GM12878 (cell line): ENCODE measurements at regions not wholly inside any gene's neighbourhood (a gene's known extent, or its start where the extent isn't known, plus 50 kb on each side); places are given as distances from the start of the nearest gene placed in this dataset.

ENCODE experiments used
- ATAC-seq: fragments of 200-7000 bp; cut with Tn5 transposase; 3 replicates; pipeline ENCODE4 v1.9.1; 2020; ENCODE audit warnings: mild to moderate bottlenecking, moderate library complexity
- BruUV-seq: library from RNA; stranded (reverse); fragments of 400-500 nt; replicated peaks from 2 replicates; lab custom pipeline; 2021; lab: Mats Ljungman, UMichigan
- CTCF ChIA-PET: fragments of 300-600 bp; sonication (Branson Sonifier 250); formaldehyde crosslinking; extraction: SDS; loops from one replicate; lab custom pipeline; 2021; ENCODE audit warnings: inconsistent platforms; lab: Yijun Ruan, JAX
- POLR2A ChIA-PET: fragments of 350-600 bp; formaldehyde crosslinking; extraction: SDS; loops from one replicate; lab custom pipeline; 2021; ENCODE audit warnings: inconsistent platforms; lab: Charles Lee
- RAD21 ChIA-PET: fragments of 300-600 bp; sonication (Branson Sonifier 250); formaldehyde crosslinking; loops from one replicate; lab custom pipeline; 2023; ENCODE audit warnings: antibody characterized with exemption; ENCODE audit not compliant: unreplicated experiment; lab: Charles Lee
- SMC1A ChIA-PET: fragments of 300-600 bp; sonication (Branson Sonifier 250); formaldehyde crosslinking; loops from one replicate; lab custom pipeline; 2023; ENCODE audit not compliant: unreplicated experiment, uncharacterized antibody; lab: Charles Lee
- DNase-seq: peaks from one replicate; pipeline ENCODE4 v3.0.0-alpha.2; 2011; ENCODE audit warnings: low read depth, low spot score
- FAIRE-seq: peaks from 3 replicates; lab custom pipeline; 2011; peaks lifted over from hg19 to GRCh38; lab: Jason Lieb, UNC
- H2AFZ ChIP-seq: 2 replicates; pipeline ENCODE4 v1.6.0; 2011; ENCODE audit warnings: low read depth, low read length, control low read depth; ENCODE audit not compliant: control insufficient read depth
- H3K27ac ChIP-seq: 2 replicates; pipeline ENCODE4 v1.5.1; 2011; ENCODE audit warnings: control low read depth; ENCODE audit not compliant: control insufficient read depth, insufficient read depth
- H3K27me3 ChIP-seq, 2 experiments: replicated peaks in 1 of 2; 2 replicates each; pipeline versions ENCODE4 v1.6.0 to v1.6.1; 2011; ENCODE audit warnings: low read length in 1 of 2; ENCODE audit not compliant: control insufficient read depth in 2 of 2, insufficient read depth in 2 of 2
- H3K36me3 ChIP-seq, 2 experiments: 2 replicates each; pipeline ENCODE4 v1.5.1; 2011; ENCODE audit warnings: low read length in 1 of 2; ENCODE audit not compliant: control insufficient read depth in 2 of 2, insufficient read depth in 2 of 2
- H3K4me1 ChIP-seq: 2 replicates; pipeline ENCODE4 v1.6.1; 2011; ENCODE audit warnings: mild to moderate bottlenecking, low read length, moderate library complexity, mixed read lengths; ENCODE audit not compliant: control insufficient read depth, insufficient read depth
- H3K4me2 ChIP-seq: 2 replicates; pipeline ENCODE4 v1.6.0; 2011; ENCODE audit warnings: control low read depth; ENCODE audit not compliant: control insufficient read depth, insufficient read depth
- H3K4me3 ChIP-seq: fragments of 200-600 bp; sonication (generic); 2 replicates; pipeline ENCODE4 v1.5.1; 2016
- H3K79me2 ChIP-seq: 2 replicates; pipeline ENCODE4 v1.6.0; 2011; ENCODE audit warnings: low read length; ENCODE audit not compliant: control insufficient read depth, insufficient read depth
- H3K9ac ChIP-seq: 2 replicates; pipeline ENCODE4 v1.8.0; 2011; ENCODE audit warnings: low read length, control low read depth, mixed read lengths; ENCODE audit not compliant: control insufficient read depth, insufficient read depth
- H3K9me3 ChIP-seq: replicated peaks from 3 replicates; pipeline ENCODE4 v1.5.1; 2011; ENCODE audit warnings: mild to moderate bottlenecking, low read length; ENCODE audit not compliant: control insufficient read depth, insufficient read depth
- H4K20me1 ChIP-seq: 2 replicates; pipeline ENCODE4 v1.6.0; 2011; ENCODE audit not compliant: control insufficient read depth, insufficient read depth
- ETV6 ChIP-seq, 2 experiments: fragments of 450-650 bp in 1 of 2; IDR thresholded peaks in 1 of 2; conservative IDR thresholded peaks in 1 of 2; 2 replicates each; pipeline ENCODE4 v1.6.1; 2014; ENCODE audit warnings: antibody characterized with exemption in 1 of 2, borderline replicate concordance in 1 of 2, low read depth in 1 of 2, mild to moderate bottlenecking in 1 of 2, moderate library complexity in 1 of 2
- FOXK2 ChIP-seq: fragments of 450-650 bp; IDR thresholded peaks from 2 replicates; pipeline ENCODE4 v1.6.1; 2017; ENCODE audit warnings: mild to moderate bottlenecking, moderate library complexity
- MEF2B ChIP-seq: fragments of 450-650 bp; IDR thresholded peaks from 2 replicates; pipeline ENCODE4 v1.6.1; 2018; ENCODE audit warnings: mild to moderate bottlenecking, moderate library complexity; ENCODE audit not compliant: partially characterized antibody, poor library complexity, severe bottlenecking
- POLR2A ChIP-seq: IDR thresholded peaks from 2 replicates; pipeline ENCODE4 v1.6.1; 2011; ENCODE audit warnings: low read depth, mild to moderate bottlenecking, low read length
- RBBP5 ChIP-seq: fragments of 200-600 bp; sonication (generic); conservative IDR thresholded peaks from 2 replicates; pipeline ENCODE4 v1.6.1; 2016
- RCOR1 ChIP-seq: conservative IDR thresholded peaks from 2 replicates; pipeline ENCODE4 v1.6.1; 2012; ENCODE audit warnings: low read depth, low read length, improper control_type of control experiment
- SREBF2 ChIP-seq: IDR thresholded peaks from 2 replicates; pipeline ENCODE4 v1.6.1; 2012; ENCODE audit warnings: mild to moderate bottlenecking, low read length
- SRF ChIP-seq, 2 experiments: IDR thresholded peaks; 2 replicates each; pipeline ENCODE4 v1.6.1; 2011; ENCODE audit warnings: low read depth in 2 of 2, low read length in 2 of 2, mild to moderate bottlenecking in 1 of 2, moderate library complexity in 1 of 2
- WRNIP1 ChIP-seq: IDR thresholded peaks from 2 replicates; pipeline ENCODE4 v1.6.1; 2011; ENCODE audit warnings: low read depth, low read length, improper control_type of control experiment, borderline replicate concordance
- YBX1 ChIP-seq: fragments of 450-650 bp; IDR thresholded peaks from 2 replicates; pipeline ENCODE4 v1.6.1; 2016; ENCODE audit warnings: antibody characterized with exemption
- ZNF207 ChIP-seq: fragments of 450-650 bp; IDR thresholded peaks from 2 replicates; pipeline ENCODE4 v1.6.1; 2014; ENCODE audit warnings: antibody characterized with exemption, mild to moderate bottlenecking, borderline replicate concordance
- ZNF274 ChIP-seq: IDR thresholded peaks from one replicate; pipeline ENCODE4 v1.8.0; 2011; ENCODE audit not compliant: insufficient read length, insufficient read depth
- WGBS: methylation state at CpG from one replicate; pipeline ENCODE4 v1.1.6; 2016; ENCODE audit warnings: low lambda C conversion rate; ENCODE audit not compliant: insufficient replicate concordance, insufficient coverage; ENCODE audit errors: missing lambda C conversion rate; 5-methylcytosine and 5-hydroxymethylcytosine counted together
- in situ Hi-C: fragments of 300-500 bp; cut with MboI; formaldehyde crosslinking; loops from 9 replicates; pipeline ENCODE4 v1.14.3; 2018; ENCODE audit warnings: mixed read lengths
- intact Hi-C: fragments of 100-400 bp; cut with micrococcal nuclease; formaldehyde crosslinking; loops from one replicate; pipeline ENCODE4 v1.14.2; 2022; ENCODE audit not compliant: unreplicated experiment
- TF ChIP-seq, protein P1 (sequence below): IDR thresholded peaks from 2 replicates; pipeline ENCODE4 v1.6.1; 2012; ENCODE audit warnings: low read depth, low read length, improper control_type of control experiment
- TF ChIP-seq, protein P2 (sequence below): fragments of 450-650 bp; conservative IDR thresholded peaks from 2 replicates; pipeline ENCODE4 v1.6.1; 2017; ENCODE audit warnings: mild to moderate bottlenecking, moderate library complexity
- TF ChIP-seq, protein P3 (sequence below): fragments of 450-650 bp; IDR thresholded peaks from 2 replicates; pipeline ENCODE4 v1.6.1; 2018; ENCODE audit warnings: mild to moderate bottlenecking, low read depth, moderate library complexity; ENCODE audit not compliant: partially characterized antibody
- TF ChIP-seq, protein P4 (sequence below): fragments of 450-650 bp; IDR thresholded peaks from 2 replicates; pipeline ENCODE4 v1.6.1; 2017; ENCODE audit warnings: mild to moderate bottlenecking

DNA sequence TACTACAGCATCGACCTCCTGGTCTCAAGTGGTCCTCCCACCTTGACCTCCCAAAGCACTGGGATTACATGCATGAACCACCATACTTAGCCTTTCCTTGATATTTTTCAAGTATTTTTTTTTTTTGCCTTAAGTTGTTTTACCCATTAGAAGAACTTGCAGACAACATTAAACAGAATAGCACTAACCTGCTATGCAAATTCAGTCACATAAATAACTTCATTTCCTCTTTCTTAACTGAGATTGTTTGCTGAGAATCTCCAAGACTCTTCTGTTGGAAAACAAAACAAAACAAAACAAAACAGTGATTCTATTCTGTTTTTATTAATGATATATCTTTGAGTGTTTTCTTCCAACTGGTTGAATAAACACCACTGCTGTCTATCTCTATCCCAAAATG, 115.9 kb upstream of the IFNG-AS1 start:
- Histone ChIP-seq H3K36me3 (no peaks in the 10 kb centered on the region), H3K4me2 (no peak overlapping the region), H3K27ac (no peak overlapping the region), H3K9ac (no peak overlapping the region), H3K79me2 (no peaks in the 10 kb centered on the region), H3K4me1 (no peaks in the 10 kb centered on the region), H3K27me3 (no peaks in the 10 kb centered on the region), H3K9me3 (no peaks in the 10 kb centered on the region), H3K4me3 (no peak overlapping the region), H2AFZ (no peak overlapping the region), H4K20me1 (no peaks in the 10 kb centered on the region)
- SMC1A ChIA-PET: no interaction called here
- in situ Hi-C loops (no loop called here), intact Hi-C loops (no loop called here)
- POLR2A ChIA-PET: no interaction called here
- ATAC-seq (no peak), DNase-seq (no peak), FAIRE-seq (no peak)
- TF ChIP-seq ZNF207 (no peak), RCOR1 (no peak), FOXK2 (no peak), RBBP5 (no peak), ETV6 (conservative IDR thresholded peaks at IDR 0.05 in 1 of 2, IDR thresholded peaks at IDR 0.05 in 1 of 2; ENCODE audit: borderline replicate concordance in 1 of 2, low read depth in 1 of 2) (no peak), YBX1 (no peak), POLR2A (no peak), ZNF274 (no peak), SREBF2 (no peak), WRNIP1 (no peak), SRF (IDR thresholded peaks at IDR 0.05; ENCODE audit: low read depth in 2 of 2, low read length in 2 of 2) (no peak), MEF2B (no peak)
- TF ChIP-seq, protein P1, sequence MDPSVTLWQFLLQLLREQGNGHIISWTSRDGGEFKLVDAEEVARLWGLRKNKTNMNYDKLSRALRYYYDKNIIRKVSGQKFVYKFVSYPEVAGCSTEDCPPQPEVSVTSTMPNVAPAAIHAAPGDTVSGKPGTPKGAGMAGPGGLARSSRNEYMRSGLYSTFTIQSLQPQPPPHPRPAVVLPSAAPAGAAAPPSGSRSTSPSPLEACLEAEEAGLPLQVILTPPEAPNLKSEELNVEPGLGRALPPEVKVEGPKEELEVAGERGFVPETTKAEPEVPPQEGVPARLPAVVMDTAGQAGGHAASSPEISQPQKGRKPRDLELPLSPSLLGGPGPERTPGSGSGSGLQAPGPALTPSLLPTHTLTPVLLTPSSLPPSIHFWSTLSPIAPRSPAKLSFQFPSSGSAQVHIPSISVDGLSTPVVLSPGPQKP: no peak
- TF ChIP-seq, protein P2, sequence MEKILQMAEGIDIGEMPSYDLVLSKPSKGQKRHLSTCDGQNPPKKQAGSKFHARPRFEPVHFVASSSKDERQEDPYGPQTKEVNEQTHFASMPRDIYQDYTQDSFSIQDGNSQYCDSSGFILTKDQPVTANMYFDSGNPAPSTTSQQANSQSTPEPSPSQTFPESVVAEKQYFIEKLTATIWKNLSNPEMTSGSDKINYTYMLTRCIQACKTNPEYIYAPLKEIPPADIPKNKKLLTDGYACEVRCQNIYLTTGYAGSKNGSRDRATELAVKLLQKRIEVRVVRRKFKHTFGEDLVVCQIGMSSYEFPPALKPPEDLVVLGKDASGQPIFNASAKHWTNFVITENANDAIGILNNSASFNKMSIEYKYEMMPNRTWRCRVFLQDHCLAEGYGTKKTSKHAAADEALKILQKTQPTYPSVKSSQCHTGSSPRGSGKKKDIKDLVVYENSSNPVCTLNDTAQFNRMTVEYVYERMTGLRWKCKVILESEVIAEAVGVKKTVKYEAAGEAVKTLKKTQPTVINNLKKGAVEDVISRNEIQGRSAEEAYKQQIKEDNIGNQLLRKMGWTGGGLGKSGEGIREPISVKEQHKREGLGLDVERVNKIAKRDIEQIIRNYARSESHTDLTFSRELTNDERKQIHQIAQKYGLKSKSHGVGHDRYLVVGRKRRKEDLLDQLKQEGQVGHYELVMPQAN: no peak
- TF ChIP-seq, protein P3, sequence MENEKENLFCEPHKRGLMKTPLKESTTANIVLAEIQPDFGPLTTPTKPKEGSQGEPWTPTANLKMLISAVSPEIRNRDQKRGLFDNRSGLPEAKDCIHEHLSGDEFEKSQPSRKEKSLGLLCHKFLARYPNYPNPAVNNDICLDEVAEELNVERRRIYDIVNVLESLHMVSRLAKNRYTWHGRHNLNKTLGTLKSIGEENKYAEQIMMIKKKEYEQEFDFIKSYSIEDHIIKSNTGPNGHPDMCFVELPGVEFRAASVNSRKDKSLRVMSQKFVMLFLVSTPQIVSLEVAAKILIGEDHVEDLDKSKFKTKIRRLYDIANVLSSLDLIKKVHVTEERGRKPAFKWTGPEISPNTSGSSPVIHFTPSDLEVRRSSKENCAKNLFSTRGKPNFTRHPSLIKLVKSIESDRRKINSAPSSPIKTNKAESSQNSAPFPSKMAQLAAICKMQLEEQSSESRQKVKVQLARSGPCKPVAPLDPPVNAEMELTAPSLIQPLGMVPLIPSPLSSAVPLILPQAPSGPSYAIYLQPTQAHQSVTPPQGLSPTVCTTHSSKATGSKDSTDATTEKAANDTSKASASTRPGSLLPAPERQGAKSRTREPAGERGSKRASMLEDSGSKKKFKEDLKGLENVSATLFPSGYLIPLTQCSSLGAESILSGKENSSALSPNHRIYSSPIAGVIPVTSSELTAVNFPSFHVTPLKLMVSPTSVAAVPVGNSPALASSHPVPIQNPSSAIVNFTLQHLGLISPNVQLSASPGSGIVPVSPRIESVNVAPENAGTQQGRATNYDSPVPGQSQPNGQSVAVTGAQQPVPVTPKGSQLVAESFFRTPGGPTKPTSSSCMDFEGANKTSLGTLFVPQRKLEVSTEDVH: no peak
- TF ChIP-seq, protein P4, sequence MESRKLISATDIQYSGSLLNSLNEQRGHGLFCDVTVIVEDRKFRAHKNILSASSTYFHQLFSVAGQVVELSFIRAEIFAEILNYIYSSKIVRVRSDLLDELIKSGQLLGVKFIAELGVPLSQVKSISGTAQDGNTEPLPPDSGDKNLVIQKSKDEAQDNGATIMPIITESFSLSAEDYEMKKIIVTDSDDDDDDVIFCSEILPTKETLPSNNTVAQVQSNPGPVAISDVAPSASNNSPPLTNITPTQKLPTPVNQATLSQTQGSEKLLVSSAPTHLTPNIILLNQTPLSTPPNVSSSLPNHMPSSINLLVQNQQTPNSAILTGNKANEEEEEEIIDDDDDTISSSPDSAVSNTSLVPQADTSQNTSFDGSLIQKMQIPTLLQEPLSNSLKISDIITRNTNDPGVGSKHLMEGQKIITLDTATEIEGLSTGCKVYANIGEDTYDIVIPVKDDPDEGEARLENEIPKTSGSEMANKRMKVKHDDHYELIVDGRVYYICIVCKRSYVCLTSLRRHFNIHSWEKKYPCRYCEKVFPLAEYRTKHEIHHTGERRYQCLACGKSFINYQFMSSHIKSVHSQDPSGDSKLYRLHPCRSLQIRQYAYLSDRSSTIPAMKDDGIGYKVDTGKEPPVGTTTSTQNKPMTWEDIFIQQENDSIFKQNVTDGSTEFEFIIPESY: no peak
- BruUV-seq: no TSS peak
- WGBS: 9% methylated on average over 1 of the region's 1 CpG
- CTCF ChIA-PET: no interaction called here
- RAD21 ChIA-PET: no interaction called here
